ENCODE measurements at regions not wholly inside any gene's neighbourhood (a gene's known extent, or its start where the extent isn't known, plus 50 kb on each side); places are given as distances from the start of the nearest gene placed in this dataset.

DNA sequence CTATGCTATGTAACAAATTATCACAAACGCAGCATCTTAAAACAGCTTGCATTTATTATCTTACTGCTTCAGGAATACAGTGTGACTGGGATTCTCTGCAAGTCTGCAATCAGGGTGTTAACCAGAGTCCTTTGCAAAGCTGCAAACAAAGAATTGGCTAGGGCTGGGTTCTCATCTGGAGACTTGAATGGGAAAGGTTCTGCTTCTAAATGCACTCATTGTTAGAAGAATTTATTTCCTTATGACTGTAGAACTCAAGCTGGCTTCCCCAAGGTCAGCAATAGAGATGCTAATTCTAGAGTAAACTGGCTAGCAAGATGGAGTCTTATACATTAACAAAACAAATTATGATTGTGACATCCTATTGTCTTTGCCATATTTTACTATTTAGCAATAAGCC, 673.7 kb downstream of the DIPK2A start:
- Mint-ChIP-seq H3K4me3 (ENCODE audit: low read depth) (no peak overlapping the region), H3K4me1 (ENCODE audit: low read depth) (no peaks in the 10 kb centered on the region), H3K36me3 (ENCODE audit: insufficient read depth) (no peaks in the 10 kb centered on the region), H3K9me3 (ENCODE audit: low read depth) (peaks cover 2% of the 10 kb centered on the region), H3K27ac (no peak overlapping the region), H3K27me3 (no peaks in the 10 kb centered on the region)
- TF ChIP-seq, protein P1, sequence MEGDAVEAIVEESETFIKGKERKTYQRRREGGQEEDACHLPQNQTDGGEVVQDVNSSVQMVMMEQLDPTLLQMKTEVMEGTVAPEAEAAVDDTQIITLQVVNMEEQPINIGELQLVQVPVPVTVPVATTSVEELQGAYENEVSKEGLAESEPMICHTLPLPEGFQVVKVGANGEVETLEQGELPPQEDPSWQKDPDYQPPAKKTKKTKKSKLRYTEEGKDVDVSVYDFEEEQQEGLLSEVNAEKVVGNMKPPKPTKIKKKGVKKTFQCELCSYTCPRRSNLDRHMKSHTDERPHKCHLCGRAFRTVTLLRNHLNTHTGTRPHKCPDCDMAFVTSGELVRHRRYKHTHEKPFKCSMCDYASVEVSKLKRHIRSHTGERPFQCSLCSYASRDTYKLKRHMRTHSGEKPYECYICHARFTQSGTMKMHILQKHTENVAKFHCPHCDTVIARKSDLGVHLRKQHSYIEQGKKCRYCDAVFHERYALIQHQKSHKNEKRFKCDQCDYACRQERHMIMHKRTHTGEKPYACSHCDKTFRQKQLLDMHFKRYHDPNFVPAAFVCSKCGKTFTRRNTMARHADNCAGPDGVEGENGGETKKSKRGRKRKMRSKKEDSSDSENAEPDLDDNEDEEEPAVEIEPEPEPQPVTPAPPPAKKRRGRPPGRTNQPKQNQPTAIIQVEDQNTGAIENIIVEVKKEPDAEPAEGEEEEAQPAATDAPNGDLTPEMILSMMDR (IDR thresholded peaks at IDR 0.05; ENCODE audit: unreplicated experiment) = no peak
- no peak for DNase-seq (ENCODE audit: low spot score, unreplicated experiment)

DNA sequence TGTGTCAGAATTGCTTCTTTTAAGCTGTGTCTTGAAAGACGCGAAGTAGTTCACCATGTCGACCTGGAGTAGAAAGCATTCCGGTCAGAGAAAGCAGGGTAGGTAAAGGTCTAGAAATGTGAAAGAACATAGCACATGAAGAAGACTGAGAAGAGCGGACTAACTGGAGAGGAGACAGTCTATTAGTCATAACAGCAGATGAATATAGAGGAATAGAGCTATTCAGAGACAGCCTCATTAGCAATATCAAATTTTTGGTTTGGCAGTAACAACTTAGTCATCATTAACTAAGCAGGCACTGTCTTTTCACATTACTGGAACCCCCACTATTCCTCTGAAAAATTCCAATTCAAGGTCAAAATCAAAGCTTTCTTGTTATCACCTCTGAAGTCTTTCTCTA, 678.8 kb downstream of the DIPK2A start:
- Mint-ChIP-seq H3K27ac (no peak overlapping the region), H3K4me3 (ENCODE audit: low read depth) (no peak overlapping the region), H3K9me3 (ENCODE audit: low read depth) (no peaks in the 10 kb centered on the region), H3K27me3 (no peaks in the 10 kb centered on the region), H3K36me3 (ENCODE audit: insufficient read depth) (no peaks in the 10 kb centered on the region), H3K4me1 (ENCODE audit: low read depth) (no peaks in the 10 kb centered on the region)
- no peak for DNase-seq (ENCODE audit: low spot score, unreplicated experiment)
- TF ChIP-seq, protein P1 (IDR thresholded peaks at IDR 0.05; ENCODE audit: unreplicated experiment) = no peak

DNA sequence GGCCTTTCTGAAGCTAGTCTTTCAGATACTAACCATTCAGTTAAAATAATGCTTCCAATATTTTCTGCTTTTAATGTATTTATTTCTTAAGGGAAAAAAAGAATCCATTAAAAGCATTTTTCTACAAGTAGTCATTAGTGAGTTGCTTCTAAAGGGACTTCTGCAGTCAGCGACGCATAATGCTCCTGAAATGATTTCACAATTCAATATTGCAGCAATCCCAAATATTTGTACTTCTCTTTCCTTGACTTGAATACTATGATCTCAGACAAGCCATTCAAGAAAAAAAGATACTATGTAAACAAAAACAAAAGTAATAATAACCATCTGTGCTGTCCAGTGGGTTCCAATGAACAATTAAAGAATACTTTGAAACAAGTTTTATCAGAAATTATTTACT, 681.0 kb downstream of the DIPK2A start:
- TF ChIP-seq, protein P1 (IDR thresholded peaks at IDR 0.05; ENCODE audit: unreplicated experiment) = no peak
- Mint-ChIP-seq H3K9me3 (ENCODE audit: low read depth) (no peaks in the 10 kb centered on the region), H3K27me3 (no peaks in the 10 kb centered on the region), H3K4me1 (ENCODE audit: low read depth) (no peaks in the 10 kb centered on the region), H3K27ac (no peak overlapping the region), H3K4me3 (ENCODE audit: low read depth) (no peak overlapping the region), H3K36me3 (ENCODE audit: insufficient read depth) (no peaks in the 10 kb centered on the region)
- DNase-seq (ENCODE audit: low spot score, unreplicated experiment) = no peak

DNA sequence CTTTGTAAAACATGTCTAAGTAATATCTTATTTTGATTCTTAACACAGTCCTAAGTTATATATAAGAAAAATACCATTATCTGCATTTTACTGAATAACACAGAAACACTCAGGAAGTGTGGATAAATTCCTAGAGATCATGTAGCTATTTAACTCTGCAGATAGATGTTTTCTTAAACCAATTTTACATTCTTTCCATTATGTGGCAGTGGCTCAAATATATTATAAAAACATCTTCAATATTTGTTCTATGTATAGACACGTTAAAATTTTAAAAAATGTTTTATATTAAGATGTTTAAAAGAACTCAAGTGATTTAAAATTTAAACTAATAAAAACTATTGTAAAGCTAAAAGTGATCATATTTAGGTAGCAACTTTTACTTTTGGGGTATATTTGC, 683.8 kb downstream of the DIPK2A start:
- Mint-ChIP-seq H3K27ac (no peak overlapping the region), H3K36me3 (ENCODE audit: insufficient read depth) (no peaks in the 10 kb centered on the region), H3K9me3 (ENCODE audit: low read depth) (no peaks in the 10 kb centered on the region), H3K4me1 (ENCODE audit: low read depth) (no peaks in the 10 kb centered on the region), H3K4me3 (ENCODE audit: low read depth) (no peak overlapping the region), H3K27me3 (no peaks in the 10 kb centered on the region)
- DNase-seq (ENCODE audit: low spot score, unreplicated experiment) = no peak
- TF ChIP-seq, protein P1 (IDR thresholded peaks at IDR 0.05; ENCODE audit: unreplicated experiment) = no peak

DNA sequence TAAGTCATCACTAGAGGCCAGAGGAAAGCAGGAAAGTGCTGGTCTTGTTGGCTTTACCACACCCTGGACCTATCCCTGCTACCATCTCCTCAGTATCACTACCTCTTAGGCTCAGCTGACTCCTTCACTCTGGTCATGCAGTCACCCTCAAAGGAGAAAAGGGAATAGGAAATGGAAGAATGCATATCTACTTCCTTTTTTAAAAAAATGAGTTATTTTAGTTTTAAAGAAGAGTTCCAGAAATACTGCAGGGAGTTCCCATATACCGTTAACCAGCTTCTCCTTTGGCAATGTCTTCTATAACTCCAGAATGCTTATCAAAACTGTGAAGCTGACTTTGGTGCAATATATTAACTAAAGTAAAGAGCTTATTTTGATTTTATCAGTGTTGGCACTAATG, 688.6 kb downstream of the DIPK2A start:
- TF ChIP-seq, protein P1 (IDR thresholded peaks at IDR 0.05; ENCODE audit: unreplicated experiment) = no peak
- Mint-ChIP-seq H3K4me1 (ENCODE audit: low read depth) (peaks cover 2% of the 10 kb centered on the region), H3K4me3 (ENCODE audit: low read depth) (no peak overlapping the region), H3K9me3 (ENCODE audit: low read depth) (peaks cover 15% of the 10 kb centered on the region), H3K27ac (no peak overlapping the region), H3K36me3 (ENCODE audit: insufficient read depth) (no peaks in the 10 kb centered on the region), H3K27me3 (no peaks in the 10 kb centered on the region)
- DNase-seq (ENCODE audit: low spot score, unreplicated experiment) = no peak

All from progenitor cell of endocrine pancreas (in vitro differentiated cells).